ENCODE measurements at regions not wholly inside any gene's neighbourhood (a gene's known extent, or its start where the extent isn't known, plus 50 kb on each side); places are given as distances from the start of the nearest gene placed in this dataset.
"Not testable (repeated sequence)": the region's sequence is repeated elsewhere in the genome, so short reads cannot be mapped to it uniquely, and the experiment has no call there.

DNA sequence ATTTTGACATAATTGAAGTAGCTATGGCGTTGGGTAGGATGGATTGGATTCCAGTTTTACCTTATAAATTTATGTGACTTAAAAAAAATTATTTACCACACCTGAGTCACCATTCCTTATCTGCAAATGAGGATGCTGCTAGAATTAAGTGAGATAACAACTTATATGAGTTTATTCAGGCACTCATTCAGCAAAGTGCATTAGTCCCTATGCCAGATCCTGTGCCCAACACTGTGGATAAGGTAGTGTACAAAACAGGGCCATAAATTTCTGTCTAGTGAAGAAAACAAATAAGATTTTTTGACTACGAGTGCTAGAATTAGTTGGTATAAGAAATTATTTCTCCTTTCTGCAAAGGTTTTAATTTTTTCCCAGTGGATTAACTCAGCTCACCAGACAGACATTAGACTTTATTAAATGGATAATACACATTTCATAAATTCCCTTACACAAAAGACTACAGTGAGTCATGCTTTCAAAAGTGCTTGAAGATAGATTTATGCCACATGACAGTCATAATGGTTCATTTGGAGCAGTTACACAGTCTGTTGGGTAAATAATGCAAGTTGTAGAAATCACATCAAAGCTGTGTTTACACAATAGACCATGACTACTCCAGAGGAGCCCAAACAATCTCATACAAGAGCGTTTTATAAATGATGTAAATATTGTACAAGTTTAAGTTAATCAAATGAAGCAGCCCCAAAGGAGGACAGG, 129.9 kb upstream of the TGFBR2 start:
- DNase-seq = no peak

DNA sequence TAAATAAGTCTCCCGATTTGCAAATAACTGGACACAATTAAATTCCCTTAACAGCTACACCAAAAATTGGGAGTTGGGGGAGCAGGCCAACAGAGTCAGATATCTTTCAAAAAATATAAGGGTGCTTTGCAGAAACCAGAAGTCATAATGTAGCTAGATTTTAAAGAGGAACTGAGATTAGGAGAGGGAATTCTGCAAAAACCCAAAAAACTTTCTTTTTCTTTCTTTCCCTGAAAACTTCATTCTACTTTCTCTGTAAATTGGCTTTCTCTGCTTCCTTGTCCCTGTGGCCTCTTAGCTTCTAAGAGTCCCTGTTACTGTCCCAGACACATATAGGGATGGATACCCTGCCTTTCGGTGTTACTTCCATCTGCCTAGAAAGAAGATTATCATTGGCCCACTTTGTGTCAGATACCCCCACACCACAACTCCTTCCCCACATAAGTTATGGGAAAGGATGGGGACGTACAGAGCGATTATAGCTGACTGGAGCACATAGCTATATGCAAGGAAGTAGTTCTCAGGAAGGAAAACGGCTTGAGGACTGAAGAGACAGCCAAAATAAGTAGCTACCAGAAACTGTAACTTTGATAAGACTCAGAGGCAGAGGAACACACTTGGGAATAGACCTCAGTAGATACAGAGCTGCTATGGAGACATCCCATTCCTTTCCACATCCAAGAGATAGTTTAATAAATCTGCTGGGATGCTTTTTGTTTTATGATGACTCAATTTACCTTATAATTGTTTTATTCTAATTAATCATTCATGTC, 129.1 kb upstream of the TGFBR2 start:
- no peak for DNase-seq

DNA sequence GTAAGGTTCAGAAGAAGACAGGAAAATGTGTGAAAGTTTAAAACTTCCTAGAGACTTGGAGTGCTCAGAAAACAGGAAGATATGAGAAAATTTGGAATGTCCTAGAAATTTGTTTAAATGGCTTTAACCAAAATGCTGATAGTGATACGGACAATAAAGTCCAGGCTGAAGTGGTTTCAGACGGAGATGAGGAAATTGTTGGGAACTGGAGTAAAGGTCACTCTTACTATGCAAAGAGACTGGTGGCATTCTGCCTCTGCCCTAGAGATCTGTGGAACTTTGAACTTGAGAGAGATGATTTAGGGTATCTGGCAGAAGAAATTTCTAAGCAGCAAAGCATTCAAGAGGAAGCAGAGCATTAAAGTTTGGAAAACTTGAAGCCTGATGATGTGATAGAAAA, 126.7 kb upstream of the TGFBR2 start:
- DNase-seq = not testable (repeated sequence)

DNA sequence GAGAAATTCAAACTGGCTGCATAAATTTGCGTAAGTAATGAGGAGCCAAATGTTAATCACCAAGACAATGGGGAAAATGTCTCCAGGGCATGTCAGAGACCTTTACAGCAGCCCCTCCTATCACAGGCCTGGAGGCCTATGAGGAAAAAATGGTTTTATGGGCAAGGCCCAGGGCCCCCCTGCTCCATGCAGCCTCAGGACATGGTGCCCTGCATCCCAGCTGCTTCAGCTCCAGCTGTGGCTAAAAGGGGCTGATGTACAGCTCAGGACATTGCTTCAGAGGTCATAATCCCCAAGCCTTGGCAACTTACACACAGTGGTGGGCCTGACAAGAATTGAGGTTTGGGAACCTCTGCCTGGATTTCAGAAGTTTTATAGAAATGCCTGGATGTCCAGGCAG, 126.2 kb upstream of the TGFBR2 start:
- not testable (repeated sequence) for DNase-seq

DNA sequence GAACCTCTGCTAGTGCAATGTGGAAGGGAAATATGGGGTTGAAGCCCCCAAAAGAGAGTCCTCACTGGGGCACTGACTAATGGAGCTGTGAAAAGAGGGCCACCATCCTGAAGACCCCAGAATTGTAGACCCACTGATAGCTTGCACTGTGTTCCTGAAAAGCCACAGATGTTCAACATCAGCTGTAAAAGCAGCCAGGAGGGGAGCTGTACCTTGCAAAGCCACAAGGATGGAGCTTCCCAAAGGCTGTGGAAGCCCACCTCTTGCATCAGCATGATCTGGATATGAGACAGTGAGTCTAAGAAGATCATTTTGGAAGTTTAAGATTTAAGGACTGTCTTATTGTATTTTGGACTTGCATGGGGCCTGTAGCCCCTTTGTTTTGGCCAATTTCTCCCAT, 125.8 kb upstream of the TGFBR2 start:
- DNase-seq = no peak

DNA sequence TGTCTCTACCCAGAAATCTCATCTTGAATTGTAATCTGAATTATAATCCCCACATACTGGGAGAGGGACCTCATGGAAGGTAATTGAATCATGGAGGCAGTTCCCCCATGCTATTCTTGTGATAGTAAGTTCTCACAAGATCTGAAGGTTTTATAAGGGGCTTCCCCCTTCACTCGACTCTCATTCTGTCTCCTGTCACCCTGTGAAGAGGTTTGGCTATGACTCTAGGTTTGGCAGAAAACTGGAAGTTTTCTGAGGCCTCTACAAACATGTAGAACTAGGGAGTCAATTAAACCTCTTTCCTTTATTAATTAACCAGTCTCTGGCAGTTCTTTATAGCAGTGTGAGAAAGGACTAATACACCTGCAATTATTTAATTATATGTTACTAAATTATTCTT, 125.2 kb upstream of the TGFBR2 start:
- no peak for DNase-seq

DNA sequence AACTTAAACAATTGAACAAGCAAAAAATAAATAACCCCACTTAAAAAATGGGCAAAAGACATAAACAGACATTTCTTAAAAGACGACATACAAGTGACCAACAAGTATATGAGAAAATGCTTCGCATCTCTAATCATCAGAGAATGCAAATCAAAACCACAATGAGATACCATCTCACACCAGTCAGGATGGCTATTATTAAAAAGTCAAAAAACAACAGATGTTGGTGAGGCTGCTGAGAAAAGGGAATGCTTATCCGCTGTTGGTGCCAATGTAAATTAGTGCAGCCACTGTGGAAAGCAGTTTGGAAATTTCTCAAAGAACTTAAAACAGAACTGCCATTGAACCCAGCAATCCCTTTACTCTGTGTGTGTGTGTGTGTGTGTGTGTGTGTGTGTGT, 122.2 kb upstream of the TGFBR2 start:
- DNase-seq = not testable (repeated sequence)

DNA sequence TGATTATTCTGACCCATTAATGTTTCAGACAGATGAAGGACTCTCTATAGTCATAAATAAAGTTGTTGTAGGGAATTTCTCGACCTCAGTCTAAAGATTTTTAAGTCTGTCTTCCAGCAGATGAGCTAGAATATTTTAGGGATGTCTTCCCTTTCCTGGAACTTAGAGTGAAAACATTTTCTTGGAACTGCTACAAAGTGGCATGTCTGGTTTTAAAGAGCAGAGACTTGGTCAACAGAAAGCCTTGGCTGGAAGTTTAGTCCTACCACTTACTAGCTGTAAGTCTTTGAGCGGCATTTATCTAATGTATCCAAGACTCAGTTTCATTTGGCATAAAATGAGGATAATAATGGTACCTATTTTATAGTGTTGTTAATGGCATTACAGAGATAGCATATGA, 120.0 kb upstream of the TGFBR2 start:
- DNase-seq = no peak

DNA sequence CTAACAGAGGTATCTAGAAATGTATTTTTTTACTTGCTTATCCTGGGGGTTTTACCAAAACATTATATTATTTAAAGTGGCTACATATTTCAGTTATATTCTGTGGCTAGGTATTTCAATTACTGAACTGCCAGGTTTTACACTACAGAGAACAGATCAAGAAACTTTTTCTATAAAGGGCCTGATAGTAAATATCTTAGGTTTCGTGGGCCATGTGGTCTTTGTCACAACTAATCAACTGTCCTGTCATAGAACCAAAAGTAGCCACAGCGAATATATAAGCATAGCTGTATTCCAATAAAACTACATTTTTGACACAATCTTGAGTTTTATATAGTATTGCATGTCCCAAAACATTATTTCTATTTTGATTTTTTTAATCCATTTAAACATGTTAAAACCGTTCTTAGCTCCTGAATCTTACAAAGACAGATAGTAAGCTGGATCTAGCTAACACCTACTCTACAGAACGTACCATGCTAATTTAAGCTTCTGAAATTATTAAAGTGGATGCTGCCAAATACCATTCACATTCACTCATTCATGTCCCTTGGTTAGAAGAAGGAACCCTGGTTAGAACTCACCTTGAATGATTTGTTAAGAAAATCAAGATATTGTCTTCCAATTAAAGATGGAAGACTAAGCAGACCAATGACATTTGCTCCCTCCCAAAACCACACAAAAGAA, 118.2 kb upstream of the TGFBR2 start:
- DNase-seq = no peak

DNA sequence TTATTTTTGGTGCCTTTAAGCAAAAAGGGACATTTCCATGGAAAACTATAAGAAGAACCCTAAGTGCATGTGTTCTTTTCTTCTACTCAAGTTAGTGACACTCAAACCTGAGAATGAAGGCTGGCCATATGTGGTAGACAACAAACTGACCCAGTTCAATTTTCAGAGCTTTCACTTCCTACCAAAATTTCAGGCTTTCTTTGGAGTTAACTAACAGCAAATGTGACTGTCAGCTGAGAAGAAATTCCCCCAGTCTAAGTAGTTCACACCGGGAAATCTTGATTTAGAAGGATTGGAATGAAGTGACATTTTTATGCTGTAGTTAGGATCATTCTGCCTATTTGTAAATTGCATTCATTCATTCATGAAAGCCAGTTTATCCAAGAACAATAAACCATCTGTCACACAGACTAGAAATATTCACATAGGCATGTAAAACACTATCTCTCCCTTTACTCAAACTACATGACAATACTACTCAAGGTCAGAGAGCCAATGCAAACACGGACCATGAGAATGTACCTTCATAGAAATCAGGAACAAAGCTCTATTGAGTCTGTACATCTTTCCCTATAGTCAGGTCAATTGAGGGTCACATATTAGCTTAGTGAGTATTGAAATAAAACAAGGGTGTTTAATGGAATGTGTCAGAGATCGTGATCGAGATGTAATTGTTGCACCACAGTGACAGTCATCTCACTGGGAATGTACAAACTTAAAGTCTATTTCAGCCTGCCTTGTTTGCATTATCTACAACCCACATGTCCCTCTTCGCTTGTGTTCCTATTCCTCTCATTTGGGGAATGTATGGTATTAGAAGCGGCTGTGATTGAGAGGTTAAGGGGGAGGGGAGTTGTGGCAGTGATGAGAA, 113.8 kb upstream of the TGFBR2 start:
- no peak for DNase-seq

DNA sequence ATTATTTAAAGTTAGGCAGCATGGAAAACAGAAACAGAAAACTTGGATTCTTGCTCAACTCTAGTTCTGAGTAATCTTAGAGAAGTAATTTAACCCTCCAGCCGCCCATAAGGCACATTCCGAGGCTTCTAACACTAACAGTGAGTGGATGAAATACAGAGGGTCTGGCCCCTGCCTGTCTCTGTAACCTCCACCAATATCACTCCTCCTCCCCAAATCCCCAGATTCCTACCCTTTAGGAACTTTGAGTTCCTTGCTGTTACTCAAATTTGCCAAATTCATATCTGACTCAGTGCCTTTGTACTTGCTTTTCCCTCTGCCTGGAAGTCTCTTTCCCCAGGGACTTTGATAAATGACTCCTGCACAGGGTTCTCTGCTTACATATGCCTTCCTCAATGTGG, 112.5 kb upstream of the TGFBR2 start:
- no peak for DNase-seq

DNA sequence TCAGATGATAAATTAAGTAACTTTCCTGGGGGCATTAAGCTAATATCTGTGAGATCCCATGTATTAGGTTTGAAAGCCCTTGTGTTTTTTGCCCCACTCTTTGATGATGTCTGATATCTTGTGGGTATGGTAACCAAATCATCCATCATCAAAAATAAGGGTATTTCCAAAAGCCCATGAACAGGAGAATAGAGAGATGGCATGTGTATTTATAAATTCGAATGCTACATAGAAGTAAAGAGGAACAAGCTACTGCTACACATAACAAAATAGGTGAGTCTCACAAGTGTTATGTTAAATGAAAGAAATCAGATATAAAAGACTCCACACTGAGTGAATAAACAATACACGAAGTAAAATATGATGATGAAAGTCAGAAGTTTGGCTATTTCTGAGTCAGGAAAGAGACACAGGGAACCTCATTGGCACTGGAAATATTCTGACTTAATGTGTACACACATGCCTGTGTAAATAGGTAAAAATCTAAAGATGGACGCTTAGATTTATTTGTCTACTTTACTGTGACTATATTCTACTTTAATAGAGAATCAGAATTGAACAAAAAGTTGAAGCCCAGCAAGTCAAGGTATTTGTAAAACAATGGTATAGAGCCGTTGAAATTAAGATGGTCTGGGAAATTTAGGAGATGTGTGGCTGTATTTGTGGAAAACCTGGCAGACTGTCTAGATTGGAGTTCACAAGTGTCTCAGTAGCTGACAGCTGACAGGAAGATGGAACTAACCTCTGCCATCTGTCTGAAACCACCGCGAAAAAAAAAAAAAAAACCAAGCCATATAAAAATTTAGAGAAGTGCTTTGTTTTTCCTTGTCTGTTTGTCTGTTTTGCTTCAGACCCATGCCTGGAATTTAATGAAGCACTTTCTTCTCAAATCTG, 111.0 kb upstream of the TGFBR2 start:
- DNase-seq = no peak

DNA sequence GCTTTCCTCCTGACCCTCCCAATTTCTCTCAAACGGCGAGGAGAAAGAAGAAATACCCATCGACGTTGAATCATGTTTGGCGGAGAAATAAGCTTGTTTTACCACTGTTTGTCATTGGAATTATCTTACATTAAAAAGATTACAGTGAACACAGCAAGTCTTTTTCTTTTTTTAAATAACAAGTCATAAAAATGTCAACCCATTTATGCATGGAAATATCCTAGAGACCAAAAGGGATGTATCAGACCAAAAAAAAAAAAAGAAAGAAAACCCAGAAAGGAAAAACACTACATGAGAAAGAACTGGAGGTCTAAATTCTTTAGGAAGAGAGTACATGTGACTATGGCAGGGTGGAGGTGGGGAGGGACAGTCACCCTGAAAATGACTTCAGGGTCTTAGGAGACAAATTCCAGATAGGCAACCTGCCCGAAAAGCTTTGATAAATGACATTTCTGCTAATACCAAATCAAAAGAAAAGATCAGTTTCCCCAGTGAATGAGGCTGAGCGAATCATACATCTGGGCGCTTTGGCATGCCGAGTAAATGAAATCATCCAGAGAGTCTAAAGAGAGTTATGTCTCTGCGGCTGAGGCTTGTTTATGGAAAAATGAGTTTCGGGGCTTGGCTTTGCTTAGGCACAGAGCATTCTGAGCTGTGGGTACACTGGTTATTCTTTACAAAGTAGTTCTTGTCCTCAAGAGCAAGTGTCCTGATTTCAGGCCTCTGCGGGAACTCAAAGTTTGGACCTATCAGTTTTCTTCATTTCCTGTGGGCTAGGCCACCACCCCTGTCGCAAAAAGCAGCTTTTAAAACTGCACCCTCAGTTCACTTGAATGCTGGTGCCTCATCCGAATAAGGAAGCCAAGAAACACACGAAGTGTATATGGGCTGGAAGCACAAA, 110.1 kb upstream of the TGFBR2 start:
- no peak for DNase-seq

DNA sequence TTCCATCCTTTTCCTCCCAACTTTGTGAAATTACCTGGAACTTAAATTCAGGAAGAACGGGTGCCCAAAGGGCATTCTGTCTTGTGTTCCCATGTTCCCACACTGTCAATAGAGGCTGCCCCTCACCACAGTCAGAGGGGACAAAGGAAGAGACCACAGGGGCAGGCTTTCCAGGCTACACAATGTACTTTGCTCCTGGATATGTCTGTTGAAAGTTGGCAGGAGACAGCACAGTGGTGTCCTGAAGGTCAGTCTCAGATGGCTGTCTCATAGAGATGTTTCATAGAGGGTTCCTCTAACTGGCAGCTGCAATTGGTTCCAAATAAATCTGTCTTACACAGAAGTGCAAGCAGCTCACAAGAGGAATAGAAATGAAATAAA, 107.8 kb upstream of the TGFBR2 start:
- no peak for DNase-seq

DNA sequence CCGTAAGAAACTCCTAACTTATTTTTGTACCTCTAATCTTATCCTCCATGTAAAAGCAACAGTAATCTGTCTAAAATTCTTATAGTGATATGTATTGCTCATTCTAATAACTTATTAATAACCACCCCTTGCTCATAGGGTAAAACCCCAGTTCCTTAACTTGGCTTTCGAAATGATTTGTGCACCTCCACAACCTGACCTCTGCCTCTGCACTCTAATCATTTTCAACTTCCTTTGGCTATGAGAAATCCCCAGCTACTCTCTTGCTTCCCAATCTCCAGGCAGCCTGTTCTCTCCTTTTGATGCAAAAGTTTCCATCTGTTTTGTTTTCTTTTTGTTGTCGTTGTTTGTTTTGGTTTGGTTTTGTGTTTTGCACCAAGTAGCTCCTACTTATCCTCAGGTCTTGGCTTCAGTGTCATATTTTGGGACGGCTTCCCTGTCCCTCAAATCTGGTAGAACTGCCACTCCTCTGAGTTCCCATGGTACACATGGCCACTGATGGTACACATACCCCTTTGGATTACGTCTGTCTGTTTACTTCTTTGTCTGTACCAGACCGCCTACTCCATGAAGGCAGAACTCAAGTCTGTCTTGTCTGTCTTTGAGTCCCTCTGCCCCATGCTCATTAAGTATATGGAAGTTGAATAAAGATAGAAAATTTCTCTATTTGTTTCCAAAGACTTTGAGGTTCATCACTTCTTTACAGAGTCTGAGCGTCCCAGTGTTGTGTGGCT, 105.6 kb upstream of the TGFBR2 start:
- no peak for DNase-seq

DNA sequence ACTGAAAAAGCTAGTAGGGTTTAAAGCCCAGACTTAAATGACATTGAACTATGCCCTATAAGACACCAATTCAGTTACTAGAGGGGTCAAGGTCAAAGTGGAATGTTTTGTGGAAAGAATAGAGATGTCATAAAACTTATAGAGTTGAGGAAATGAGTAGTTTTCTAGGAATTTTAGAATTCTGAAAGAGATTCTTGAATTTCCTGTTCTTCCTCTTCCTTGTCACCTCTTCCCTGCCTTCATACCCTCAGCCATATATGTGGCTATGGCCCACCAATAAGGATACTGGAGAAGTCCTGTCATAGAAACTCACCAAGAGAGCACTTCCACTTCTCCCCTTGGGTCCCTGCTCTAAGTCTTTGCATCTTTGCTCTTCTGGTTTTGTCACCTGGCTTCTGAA, 104.9 kb upstream of the TGFBR2 start:
- DNase-seq = no peak

DNA sequence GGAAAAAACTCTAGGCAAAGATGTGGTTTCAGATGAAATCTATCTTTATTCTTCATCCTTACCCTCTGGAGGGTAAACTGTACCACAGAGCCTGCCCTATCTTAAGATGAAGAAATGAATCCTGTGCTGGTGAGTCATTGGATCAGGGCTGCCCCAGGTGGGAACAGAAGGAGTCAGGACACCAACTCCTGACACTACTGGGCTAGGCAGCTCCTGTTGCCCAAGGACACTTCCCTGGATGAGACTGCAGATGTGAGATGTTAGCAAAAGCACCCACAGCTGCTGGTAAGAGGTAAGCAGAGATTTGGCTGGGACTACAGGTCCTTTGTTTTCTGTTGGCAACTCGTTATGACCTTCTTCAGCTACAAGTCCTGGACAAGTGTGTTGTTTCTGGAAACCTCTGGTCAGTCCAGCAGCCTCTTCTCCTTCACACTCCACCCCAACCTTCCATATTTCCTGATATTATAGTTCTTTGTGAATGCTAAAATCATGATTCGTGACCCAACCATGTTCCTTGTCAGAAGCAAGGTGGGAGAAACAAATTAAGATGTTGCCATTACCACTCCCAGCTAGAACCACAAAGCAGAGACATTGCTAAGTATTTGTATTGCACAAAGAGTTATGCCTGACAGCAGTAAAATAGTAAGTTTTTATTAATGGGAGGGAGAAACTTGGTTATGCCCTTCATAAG, 104.2 kb upstream of the TGFBR2 start:
- no peak for DNase-seq

DNA sequence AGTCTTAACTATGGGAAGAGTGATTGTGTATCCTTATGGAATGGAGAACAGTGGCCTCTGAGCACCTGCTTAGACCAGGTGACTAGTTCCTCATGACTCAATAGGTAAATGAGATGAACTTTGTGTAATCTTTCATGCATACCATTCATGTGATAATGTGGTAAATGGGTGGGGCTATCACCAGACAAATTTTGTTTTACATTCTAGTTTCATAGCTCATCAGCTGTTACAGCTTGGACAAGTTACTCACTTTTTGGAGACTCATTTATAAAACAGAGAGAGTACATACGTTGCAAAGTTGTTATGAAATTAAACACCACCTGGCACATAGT, 103.7 kb upstream of the TGFBR2 start:
- DNase-seq = no peak

DNA sequence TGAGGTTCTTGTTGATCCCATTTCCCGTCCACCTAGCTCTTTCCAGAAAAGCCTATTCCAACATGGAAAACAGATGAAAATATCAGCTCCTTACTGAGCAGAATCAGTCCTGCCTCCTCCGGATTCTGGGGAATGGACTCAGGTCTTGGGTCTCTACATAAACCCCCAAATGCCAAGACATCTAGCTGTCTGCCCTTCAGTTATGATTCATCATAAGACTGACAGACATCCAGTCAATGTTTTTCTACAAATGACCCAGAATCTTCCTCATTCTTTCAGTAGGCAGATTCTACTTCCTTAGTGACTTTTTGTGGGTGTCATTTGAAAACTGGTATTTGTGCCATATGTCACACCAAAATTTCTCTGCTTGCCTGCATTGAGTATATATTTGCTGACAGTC, 103.0 kb upstream of the TGFBR2 start:
- no peak for DNase-seq

DNA sequence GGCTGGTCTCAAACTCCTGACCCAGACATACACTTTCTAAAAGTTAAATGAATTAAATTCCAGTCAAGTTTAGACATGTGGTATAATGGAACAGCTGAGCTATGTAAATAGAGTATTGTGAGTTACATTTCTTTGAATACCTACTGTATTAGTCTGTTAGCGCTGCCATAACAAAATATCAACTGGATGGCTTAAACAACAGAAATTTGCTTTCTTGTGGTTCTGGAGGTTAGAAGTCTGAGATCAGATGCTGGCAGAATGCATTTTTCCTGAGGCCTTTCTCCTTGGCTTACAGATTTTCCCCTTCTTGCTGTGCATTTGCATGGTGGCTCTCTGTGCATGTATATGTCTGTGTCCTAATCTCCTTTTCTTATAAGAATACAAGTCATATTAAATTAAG, 101.5 kb upstream of the TGFBR2 start:
- no peak for DNase-seq

Measured in activated effector memory CD4-positive, alpha-beta T cell treated with Interleukin-2 at 50 U/mL for 16 hours (primary cell).